ENCODE measurements at regions not wholly inside any gene's neighbourhood (a gene's known extent, or its start where the extent isn't known, plus 50 kb on each side); places are given as distances from the start of the nearest gene placed in this dataset.

- DNase-seq (ENCODE audit: low read depth in 3 of 3), result no peak
Observed at GRCh38 chr2:45141883-45142866, 132.9 kb upstream of the SIX2 start.

DNA sequence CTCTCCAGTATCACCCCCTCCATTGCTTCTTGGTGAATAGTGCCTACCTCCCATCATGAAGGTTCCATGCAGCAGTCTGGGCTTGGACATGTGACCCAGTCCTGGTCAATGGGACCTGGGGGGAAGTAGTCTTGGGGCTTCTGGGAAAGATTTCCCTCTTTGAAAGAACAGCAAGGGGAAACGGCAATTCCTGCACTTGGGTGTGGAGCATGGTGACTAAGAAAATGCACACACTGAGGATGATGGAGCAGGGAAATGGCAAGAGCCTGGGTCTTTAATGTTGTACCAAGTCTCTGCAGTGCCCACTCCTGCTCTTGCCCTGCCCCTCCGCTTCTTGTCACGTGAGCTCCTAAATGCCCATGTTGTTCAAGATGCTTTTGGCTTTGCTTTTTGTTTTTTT is 131.4 kb upstream of the SIX2 start:
- DNase-seq (ENCODE audit: low read depth in 3 of 3), result no peak

- DNase-seq (ENCODE audit: low read depth in 3 of 3), result no peak
Observed at GRCh38 chr2:45138904-45139303, 129.7 kb upstream of the SIX2 start.

DNA sequence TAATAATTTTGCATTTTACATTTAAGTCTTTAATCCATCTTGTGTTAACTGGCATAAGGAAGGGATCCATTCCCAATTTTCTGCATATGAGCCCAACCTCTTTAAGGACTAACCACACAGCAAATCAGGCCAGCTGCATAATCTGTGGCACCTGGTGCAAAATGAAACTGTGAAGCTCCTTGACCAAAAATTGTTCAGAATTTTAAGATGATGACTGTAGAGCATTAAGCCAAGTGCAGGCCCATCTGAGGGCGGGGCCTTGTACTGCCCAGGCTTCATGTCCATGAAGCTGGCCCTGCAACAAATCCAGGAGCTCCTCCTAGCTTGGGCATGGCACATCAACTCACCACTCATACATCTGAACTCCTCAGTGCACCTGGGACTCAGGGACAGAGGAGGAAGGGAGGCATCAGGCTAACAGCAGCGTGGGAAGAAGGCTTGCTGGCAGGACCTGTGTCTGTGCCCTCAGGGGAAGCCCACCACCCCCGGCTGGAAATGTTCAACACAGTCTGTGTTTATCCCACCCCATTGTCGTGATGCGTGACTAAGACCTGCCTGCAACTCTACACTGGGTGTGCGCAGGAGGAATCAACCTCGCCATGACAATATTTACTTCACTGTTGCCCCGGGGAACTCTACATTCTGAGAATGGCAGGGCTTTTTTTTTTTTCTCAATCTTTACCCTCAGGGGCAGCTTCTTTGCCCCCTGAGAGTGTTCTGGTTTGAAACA is 128.9 kb upstream of the SIX2 start:
- DNase-seq (ENCODE audit: low read depth in 3 of 3), result no peak

- DNase-seq (ENCODE audit: low read depth in 3 of 3), result no peak
Observed at GRCh38 chr2:45134726-45135125, 125.5 kb upstream of the SIX2 start.

- no peak for DNase-seq (ENCODE audit: low read depth in 3 of 3)
Observed at GRCh38 chr2:45134014-45134413, 124.8 kb upstream of the SIX2 start.

DNA sequence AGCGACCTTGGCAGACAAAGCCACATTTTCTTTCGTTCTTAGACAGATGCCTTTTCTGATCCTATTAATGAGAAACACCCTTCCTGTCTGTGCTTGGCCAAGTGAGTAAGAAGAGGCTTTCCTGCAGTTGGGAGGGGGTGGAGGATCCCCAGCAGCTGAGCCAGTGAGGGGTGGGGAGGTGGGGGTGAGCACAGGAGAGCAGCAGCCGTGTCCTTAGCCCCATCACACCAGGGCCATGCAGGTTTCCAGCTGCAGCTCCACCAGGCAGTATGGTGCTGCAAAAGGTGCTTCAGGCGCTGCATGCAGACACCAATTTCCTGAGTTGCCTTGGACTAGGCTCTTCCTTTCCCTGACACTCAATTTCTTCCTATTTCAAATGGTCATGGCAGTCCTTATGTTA is 123.3 kb upstream of the SIX2 start:
- DNase-seq (ENCODE audit: low read depth in 3 of 3), result no peak

GRCh38 chr2:45131587-45131986 is 122.3 kb upstream of the SIX2 start:
- no peak for DNase-seq (ENCODE audit: low read depth in 3 of 3)

GRCh38 chr2:45130736-45131135 is 121.5 kb upstream of the SIX2 start:
- no peak for DNase-seq (ENCODE audit: low read depth in 3 of 3)

DNA sequence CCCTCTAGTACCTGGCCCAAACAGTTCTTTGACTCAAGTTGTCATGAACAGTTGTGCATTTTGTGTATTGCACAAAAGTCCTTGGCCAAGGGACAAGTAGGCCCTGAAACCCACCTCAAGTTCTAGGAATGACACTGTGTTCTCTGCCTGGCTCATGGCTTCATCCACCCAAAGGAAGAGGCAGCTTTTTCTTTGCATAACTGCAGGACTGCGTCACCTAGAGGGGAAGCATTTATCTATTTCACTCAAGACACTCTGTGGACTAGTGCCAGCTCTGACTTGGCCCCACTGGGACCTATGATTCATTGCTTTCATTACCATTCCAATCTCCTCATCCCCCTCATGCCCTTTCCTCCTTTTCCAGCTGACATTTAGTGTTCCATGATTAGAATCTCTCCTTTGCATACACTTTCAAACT is 119.3 kb upstream of the SIX2 start:
- no peak for DNase-seq (ENCODE audit: low read depth in 3 of 3)

- DNase-seq (ENCODE audit: low read depth in 3 of 3), result no peak
Observed at GRCh38 chr2:45127891-45128290, 118.6 kb upstream of the SIX2 start.

GRCh38 chr2:45127321-45127720 is 118.1 kb upstream of the SIX2 start:
- DNase-seq (ENCODE audit: low read depth in 3 of 3), result no peak

GRCh38 chr2:45125232-45125631 is 116.0 kb upstream of the SIX2 start:
- no peak for DNase-seq (ENCODE audit: low read depth in 3 of 3)

DNA sequence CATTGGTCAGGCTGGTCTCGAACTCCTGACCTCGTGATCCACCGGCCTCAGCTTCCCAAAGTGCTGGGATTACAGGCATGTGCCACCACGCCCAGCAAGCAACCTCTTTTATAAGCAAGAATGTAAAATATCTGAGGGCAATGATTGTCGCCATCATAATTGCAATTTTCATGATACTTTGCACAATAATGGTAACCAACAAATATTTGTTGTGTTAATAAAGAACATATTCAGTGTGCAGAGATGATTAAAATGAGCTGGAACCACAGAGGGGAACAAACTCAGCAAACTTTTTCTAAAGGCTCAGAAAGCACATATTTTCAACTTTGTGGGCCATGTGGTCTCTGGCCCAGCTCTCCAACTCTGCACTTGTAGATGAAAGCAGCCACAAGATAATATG is 115.2 kb upstream of the SIX2 start:
- no peak for DNase-seq (ENCODE audit: low read depth in 3 of 3)

- no peak for DNase-seq (ENCODE audit: low read depth in 3 of 3)
Observed at GRCh38 chr2:45123521-45124191, 114.4 kb upstream of the SIX2 start.

DNA sequence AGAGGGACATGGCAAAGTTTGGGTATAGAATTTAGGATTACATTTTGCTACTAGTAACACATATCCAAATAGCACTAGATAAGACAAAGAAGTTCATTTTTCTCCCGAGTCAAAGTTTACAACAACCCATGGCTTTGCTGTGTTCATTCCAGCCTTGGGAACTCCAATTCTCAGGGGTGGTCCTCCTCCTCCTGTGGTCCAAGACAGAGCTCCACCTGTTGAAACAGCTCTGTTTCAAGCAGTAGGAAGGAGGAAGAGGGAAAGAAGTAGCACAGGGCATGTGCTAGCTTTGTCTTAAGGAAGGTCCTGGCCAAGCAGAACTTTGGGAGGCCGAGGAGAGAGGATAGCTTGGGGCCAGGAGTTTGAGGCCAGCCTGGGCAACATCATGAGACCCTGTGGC is 113.8 kb upstream of the SIX2 start:
- no peak for DNase-seq (ENCODE audit: low read depth in 3 of 3)

DNA sequence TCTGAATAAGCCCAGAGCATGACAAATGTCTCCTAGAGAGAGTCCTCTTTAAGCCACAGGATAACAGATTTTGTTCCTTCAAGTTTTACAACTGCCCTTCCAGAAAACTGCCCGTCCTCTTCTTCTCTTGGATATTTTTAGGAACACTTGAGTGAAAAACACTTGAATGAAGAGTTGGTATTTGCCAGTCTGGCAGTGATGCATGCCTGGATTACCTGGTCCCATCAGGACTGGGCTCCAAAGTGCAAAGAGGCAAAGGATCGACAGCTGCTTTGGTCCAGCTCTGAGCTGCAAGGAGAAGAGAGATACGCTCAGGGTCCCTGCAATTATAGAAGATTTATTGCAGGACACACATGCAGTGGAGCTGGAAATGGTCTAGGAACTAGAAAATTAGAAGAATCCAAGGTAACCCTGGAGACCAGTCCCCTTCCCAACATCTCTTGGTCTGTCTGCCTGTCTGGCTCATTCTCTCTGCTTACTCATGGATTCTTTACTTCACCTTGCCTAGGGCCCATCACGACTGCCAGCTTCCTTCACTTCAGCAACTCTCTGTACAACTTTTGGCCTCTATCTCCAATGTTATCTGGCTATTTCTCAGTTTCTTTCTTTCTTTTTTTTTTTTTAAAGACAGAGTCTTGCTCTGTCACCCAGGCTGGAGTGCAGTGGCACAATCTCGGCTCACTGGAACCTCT is 112.1 kb upstream of the SIX2 start:
- DNase-seq (ENCODE audit: low read depth in 3 of 3), result no peak

DNA sequence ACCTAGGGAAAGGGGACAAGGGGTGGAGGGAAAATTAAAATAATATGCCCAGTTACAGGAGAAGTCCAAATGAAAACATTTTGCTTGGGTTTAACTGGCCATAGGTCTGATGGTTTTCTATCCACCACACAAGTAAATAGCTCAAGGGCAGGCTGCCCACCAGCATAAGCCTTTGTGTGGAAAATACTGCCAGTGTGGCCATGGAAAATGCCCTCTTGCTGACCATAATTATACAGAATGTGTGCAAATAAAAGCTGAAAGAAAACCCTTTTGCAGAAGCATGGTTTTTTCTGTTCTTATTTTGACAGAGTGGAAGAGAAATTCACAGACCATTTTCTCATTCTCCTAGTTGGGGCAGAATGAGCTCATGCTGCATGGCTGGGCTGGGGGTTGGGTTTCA is 111.3 kb upstream of the SIX2 start:
- DNase-seq (ENCODE audit: low read depth in 3 of 3), result no peak

- no peak for DNase-seq (ENCODE audit: low read depth in 3 of 3)
Observed at GRCh38 chr2:45119855-45120254, 110.6 kb upstream of the SIX2 start.

DNA sequence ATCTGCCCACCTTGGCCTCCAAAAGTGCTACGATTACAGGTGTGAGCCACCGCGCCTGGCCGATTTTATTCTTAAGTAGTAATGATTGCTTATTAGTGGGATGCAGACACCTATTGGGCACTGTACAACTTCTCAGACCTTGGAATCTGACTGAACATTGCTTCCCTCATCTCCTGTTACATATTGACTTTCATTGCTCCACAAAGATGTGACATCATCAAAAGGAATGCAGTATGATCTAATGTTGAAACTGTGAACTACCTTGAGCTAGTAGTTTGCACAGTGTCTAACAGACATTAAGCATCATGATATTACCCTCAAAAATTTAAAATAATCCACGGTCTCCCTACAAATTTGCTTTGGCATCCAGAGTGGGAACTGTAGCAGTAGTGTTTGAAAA is 109.8 kb upstream of the SIX2 start:
- DNase-seq (ENCODE audit: low read depth in 3 of 3), result no peak

DNA sequence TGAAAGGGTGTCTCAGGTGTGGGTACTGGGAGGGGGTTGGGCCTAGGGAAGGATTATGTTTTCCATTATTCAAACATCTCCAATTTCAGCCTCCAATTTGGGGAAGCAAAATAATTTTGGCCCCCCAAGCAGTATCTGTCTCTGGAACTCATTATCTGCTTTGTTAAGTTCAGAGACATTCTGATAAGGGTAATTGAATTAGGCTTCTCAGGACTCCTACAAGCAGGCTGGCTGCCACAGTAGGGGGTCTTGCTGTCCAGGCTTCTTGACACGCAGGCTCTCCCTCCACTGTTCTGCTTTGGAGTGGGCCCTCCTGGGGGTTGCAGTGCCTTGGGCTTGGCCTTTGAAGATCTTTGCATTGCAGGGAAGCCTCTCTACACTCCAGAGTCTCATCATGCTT is 108.1 kb upstream of the SIX2 start:
- no peak for DNase-seq (ENCODE audit: low read depth in 3 of 3)

- DNase-seq (ENCODE audit: low read depth in 3 of 3), result no peak
Observed at GRCh38 chr2:45115181-45115580, 105.9 kb upstream of the SIX2 start.
